Muscle layer of colon (tissue), 2 donors: ENCODE measurements at regions not wholly inside any gene's neighbourhood (a gene's known extent, or its start where the extent isn't known, plus 50 kb on each side); places are given as distances from the start of the nearest gene placed in this dataset.

Source experiments
- H3K27ac ChIP-seq: one replicate; pipeline ENCODE4 v1.7.0; 2013; ENCODE audit warnings: low read depth, mild to moderate bottlenecking, low read length, moderate library complexity
- H3K27me3 ChIP-seq, 2 donors: one replicate each; pipeline ENCODE4 v1.7.0; 2013; ENCODE audit warnings: low read length in 2 of 2, mild to moderate bottlenecking in 2 of 2; ENCODE audit not compliant: insufficient read depth in 2 of 2, control insufficient read depth in 1 of 2
- H3K36me3 ChIP-seq: one replicate; pipeline ENCODE4 v1.7.0; 2013; ENCODE audit warnings: mild to moderate bottlenecking, low read length; ENCODE audit not compliant: insufficient read depth
- H3K4me1 ChIP-seq: one replicate; pipeline ENCODE4 v1.7.0; 2013; ENCODE audit warnings: mild to moderate bottlenecking, low read length; ENCODE audit not compliant: insufficient read depth
- H3K4me3 ChIP-seq, 2 donors: one replicate each; pipeline ENCODE4 v1.7.0; 2013; ENCODE audit warnings: low read length in 2 of 2, low read depth in 1 of 2, mild to moderate bottlenecking in 1 of 2, moderate library complexity in 1 of 2
- H3K9ac ChIP-seq: one replicate; pipeline ENCODE4 v1.7.0; 2013; ENCODE audit warnings: low read length
- H3K9me3 ChIP-seq: one replicate; pipeline ENCODE4 v1.7.0; 2013; ENCODE audit warnings: mild to moderate bottlenecking, low read length
- donor health status: abdominal sarcoma.
- donor health status: Adenocarcinoma of cecum.

- H3K36me3 ChIP-seq: no peaks in the 10 kb centered on the region
- H3K9ac ChIP-seq: no peak overlapping the region
- H3K4me3 ChIP-seq: no peak overlapping the region
- no peaks in the 10 kb centered on the region for H3K27me3 ChIP-seq
- H3K9me3 ChIP-seq: no peaks in the 10 kb centered on the region
- no peaks in the 10 kb centered on the region for H3K4me1 ChIP-seq
- no peak overlapping the region for H3K27ac ChIP-seq
These were observed 159.8 kb upstream of the REG3G start for GRCh38 chr2:78865667-78866066.

GRCh38 chr2:78870343-78870967 is 155.0 kb upstream of the REG3G start:
- no peak overlapping the region for H3K27ac ChIP-seq
- H3K9ac ChIP-seq: no peak overlapping the region

GRCh38 chr2:78873526-78873925 is 152.0 kb upstream of the REG3G start:
- Histone ChIP-seq H3K4me1 (no peaks in the 10 kb centered on the region), H3K36me3 (no peaks in the 10 kb centered on the region), H3K9me3 (no peaks in the 10 kb centered on the region), H3K27me3 (no peaks in the 10 kb centered on the region), H3K9ac (no peak overlapping the region), H3K27ac (no peak overlapping the region), H3K4me3 (no peak overlapping the region)

More at GRCh38 chr2:78870343-78870967, 155.0 kb upstream of the REG3G start:
- H3K27me3 ChIP-seq: no peaks in the 10 kb centered on the region
- H3K36me3 ChIP-seq: no peaks in the 10 kb centered on the region
- H3K4me1 ChIP-seq: no peaks in the 10 kb centered on the region
- H3K9me3 ChIP-seq: no peaks in the 10 kb centered on the region
- no peak overlapping the region for H3K4me3 ChIP-seq

GRCh38 chr2:78876316-78876688 is 149.2 kb upstream of the REG3G start:
- Histone ChIP-seq H3K9ac (no peak overlapping the region), H3K4me1 (no peaks in the 10 kb centered on the region), H3K4me3 (no peak overlapping the region), H3K27ac (no peak overlapping the region), H3K9me3 (no peaks in the 10 kb centered on the region), H3K36me3 (no peaks in the 10 kb centered on the region), H3K27me3 (no peaks in the 10 kb centered on the region)

- Histone ChIP-seq H3K4me3 (no peak overlapping the region), H3K36me3 (no peaks in the 10 kb centered on the region), H3K27ac (no peak overlapping the region), H3K4me1 (no peaks in the 10 kb centered on the region), H3K9me3 (no peaks in the 10 kb centered on the region), H3K9ac (no peak overlapping the region), H3K27me3 (no peaks in the 10 kb centered on the region)
These were observed 138.1 kb upstream of the REG3G start for GRCh38 chr2:78887446-78887845.

GRCh38 chr2:78890935-78891334 is 134.6 kb upstream of the REG3G start:
- Histone ChIP-seq H3K36me3 (no peaks in the 10 kb centered on the region), H3K9me3 (no peaks in the 10 kb centered on the region), H3K9ac (no peak overlapping the region), H3K4me3 (no peak overlapping the region), H3K27me3 (no peaks in the 10 kb centered on the region), H3K4me1 (no peaks in the 10 kb centered on the region), H3K27ac (no peak overlapping the region)

GRCh38 chr2:78892295-78892694 is 133.2 kb upstream of the REG3G start:
- H3K27ac ChIP-seq: no peak overlapping the region
- no peaks in the 10 kb centered on the region for H3K4me1 ChIP-seq
- no peak overlapping the region for H3K4me3 ChIP-seq
- H3K36me3 ChIP-seq: no peaks in the 10 kb centered on the region
- H3K27me3 ChIP-seq: no peaks in the 10 kb centered on the region
- no peaks in the 10 kb centered on the region for H3K9me3 ChIP-seq
- H3K9ac ChIP-seq: no peak overlapping the region

GRCh38 chr2:78895022-78895421 is 130.5 kb upstream of the REG3G start:
- no peaks in the 10 kb centered on the region for H3K36me3 ChIP-seq
- no peaks in the 10 kb centered on the region for H3K4me1 ChIP-seq
- no peaks in the 10 kb centered on the region for H3K9me3 ChIP-seq
- no peaks in the 10 kb centered on the region for H3K27me3 ChIP-seq
- H3K27ac ChIP-seq: no peak overlapping the region
- no peak overlapping the region for H3K4me3 ChIP-seq
- no peak overlapping the region for H3K9ac ChIP-seq

GRCh38 chr2:78896536-78896935 is 129.0 kb upstream of the REG3G start:
- H3K27ac ChIP-seq: no peak overlapping the region
- H3K36me3 ChIP-seq: no peaks in the 10 kb centered on the region
- H3K27me3 ChIP-seq: no peaks in the 10 kb centered on the region
- H3K4me3 ChIP-seq: no peak overlapping the region
- H3K9me3 ChIP-seq: no peaks in the 10 kb centered on the region
- H3K4me1 ChIP-seq: no peaks in the 10 kb centered on the region
- H3K9ac ChIP-seq: no peak overlapping the region

GRCh38 chr2:78907089-78907488 is 118.4 kb upstream of the REG3G start:
- Histone ChIP-seq H3K4me3 (no peak overlapping the region), H3K9ac (no peak overlapping the region)

GRCh38 chr2:78908973-78909372 is 116.5 kb upstream of the REG3G start:
- no peaks in the 10 kb centered on the region for H3K27me3 ChIP-seq
- H3K4me3 ChIP-seq: no peak overlapping the region
- H3K9me3 ChIP-seq: no peaks in the 10 kb centered on the region
- no peaks in the 10 kb centered on the region for H3K4me1 ChIP-seq
- no peak overlapping the region for H3K9ac ChIP-seq
- H3K36me3 ChIP-seq: no peaks in the 10 kb centered on the region
- no peak overlapping the region for H3K27ac ChIP-seq

More at GRCh38 chr2:78907089-78907488, 118.4 kb upstream of the REG3G start:
- Histone ChIP-seq H3K27me3 (no peaks in the 10 kb centered on the region), H3K9me3 (no peaks in the 10 kb centered on the region), H3K27ac (no peak overlapping the region), H3K36me3 (no peaks in the 10 kb centered on the region), H3K4me1 (no peaks in the 10 kb centered on the region)

- H3K9ac ChIP-seq: no peak overlapping the region
- no peak overlapping the region for H3K27ac ChIP-seq
- no peaks in the 10 kb centered on the region for H3K36me3 ChIP-seq
- H3K4me3 ChIP-seq: no peak overlapping the region
- H3K27me3 ChIP-seq: no peaks in the 10 kb centered on the region
- no peaks in the 10 kb centered on the region for H3K9me3 ChIP-seq
- no peaks in the 10 kb centered on the region for H3K4me1 ChIP-seq
These were observed 115.1 kb upstream of the REG3G start for GRCh38 chr2:78910376-78910775.
